ENCODE measurements at regions not wholly inside any gene's neighbourhood (a gene's known extent, or its start where the extent isn't known, plus 50 kb on each side); places are given as distances from the start of the nearest gene placed in this dataset.

DNA sequence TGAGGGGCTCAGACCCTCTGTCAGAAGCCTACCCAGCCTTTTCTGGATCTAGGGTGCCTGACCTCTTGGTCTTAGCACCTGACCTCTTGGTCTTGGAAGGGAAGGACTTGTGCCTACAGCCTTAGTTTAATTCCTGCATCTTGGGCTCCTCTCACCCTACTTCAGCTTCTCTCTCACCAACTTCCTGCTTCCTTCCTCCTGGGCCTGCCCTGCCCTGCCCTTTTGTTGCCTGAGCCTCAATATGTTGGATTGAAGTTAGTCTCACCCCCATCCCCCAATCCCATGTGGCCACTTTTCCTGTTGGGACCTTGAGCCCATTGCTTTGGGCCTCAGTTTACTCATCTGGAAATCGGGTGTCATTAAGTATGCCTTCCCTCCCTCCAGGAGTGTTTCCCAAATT lies 206.2 kb upstream of the SKOR2 start:
- DNase-seq: no peak

DNA sequence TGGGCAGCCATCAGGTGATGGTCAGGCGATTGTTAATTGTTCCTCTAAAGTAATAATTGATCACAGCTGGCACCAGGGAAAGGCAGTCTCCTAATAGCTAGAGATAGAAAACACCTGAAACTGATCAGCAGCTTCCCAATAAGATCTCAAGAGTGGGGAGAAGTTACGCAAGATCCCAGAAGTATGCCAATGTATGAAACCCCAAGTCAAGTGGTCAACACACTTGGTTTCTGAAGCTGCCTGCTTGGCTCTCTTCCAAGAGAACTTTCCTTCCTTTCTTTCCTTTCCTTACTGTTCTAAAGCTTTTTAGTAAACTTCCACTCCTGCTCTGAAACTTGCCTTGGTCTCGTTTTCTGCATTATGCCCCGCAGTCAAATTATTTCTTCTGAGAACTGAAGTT lies 201.6 kb upstream of the SKOR2 start:
- no peak for DNase-seq

- no peak for DNase-seq
Observed at GRCh38 chr18:47448956-47449355, 197.5 kb upstream of the SKOR2 start.

- DNase-seq: no peak
Observed at GRCh38 chr18:47441914-47442313, 190.5 kb upstream of the SKOR2 start.

GRCh38 chr18:47438001-47438400 lies 186.5 kb upstream of the SKOR2 start:
- no peak for DNase-seq

- no peak for DNase-seq
Observed at GRCh38 chr18:47436871-47437270, 185.4 kb upstream of the SKOR2 start.

DNA sequence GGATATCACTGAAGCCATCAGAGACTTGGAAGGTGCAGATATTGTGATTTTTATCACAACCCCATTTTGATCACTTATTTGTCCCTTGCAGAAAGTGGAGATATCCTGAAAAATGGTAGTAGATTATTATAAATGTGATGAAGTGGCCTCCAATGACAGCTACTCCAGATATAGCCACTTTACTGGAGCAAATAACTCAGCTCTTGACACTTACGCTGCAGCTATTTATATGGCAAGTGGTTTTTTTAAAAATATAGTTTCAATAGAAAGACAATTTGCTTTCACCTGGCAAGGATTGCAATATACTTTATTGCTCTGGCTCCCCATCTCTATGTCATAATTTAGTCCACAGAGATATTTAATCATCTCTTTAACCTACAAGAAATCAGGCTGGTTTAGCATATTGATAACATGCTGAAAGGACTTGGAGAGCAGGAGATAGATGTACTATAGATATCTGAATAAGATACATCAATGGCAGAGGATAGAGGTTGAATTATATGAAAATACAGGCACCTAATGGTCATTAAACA lies 182.8 kb upstream of the SKOR2 start:
- no peak for DNase-seq

DNA sequence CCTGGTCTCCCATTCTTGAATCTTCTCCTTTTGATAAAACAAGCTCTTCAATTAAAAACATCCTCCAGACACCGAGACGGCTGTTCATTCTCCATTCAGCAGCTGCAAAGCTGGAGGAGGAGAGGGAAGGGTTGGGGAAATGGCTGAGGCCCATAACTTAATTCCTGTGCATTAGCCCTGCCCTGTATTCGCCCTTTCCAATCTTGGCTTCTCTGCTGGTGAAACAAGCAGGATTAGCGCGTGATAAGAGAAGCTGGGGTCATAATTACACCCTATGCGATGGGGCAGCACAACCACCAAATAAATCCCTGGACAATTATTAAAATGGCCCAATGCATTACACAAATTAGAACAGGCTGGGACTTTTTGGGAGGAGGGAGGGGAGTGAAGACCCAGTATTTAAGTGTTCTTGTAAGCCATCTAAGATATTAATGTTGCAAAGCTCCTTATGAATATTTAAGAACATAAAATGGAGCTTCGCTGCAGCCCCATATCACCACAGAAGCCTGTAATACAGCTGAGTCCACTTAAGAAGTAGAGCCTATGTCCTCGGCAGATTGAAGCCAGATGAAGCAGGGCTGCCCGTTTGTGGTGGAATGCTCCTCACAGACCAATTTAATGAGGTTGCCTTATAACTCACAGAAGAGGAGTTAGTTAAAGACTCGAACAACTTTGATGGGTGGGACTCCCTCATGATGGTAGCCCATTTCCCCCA lies 176.6 kb upstream of the SKOR2 start:
- no peak for DNase-seq

DNA sequence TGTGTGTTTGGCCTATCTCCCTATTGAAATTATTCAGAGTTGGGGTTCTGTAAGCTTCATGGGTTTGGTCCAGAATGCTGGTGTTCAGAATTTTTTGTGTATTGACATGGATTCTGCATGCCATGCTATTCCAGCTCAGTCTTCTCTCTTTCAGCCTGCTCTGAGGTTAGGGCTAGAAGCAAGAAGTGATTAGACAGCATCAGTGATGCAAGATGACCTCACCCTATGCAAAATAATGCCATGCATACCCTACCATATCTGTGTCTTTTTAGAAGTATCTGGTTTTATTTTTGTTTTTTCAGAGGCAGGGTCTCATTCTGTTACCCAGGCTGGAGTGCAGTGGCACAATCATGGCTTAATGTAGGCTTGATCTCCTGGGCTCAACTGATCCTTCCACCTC lies 175.6 kb upstream of the SKOR2 start:
- no peak for DNase-seq

- no peak for DNase-seq
Observed at GRCh38 chr18:47425365-47425764, 173.9 kb upstream of the SKOR2 start.

GRCh38 chr18:47422524-47422923 lies 171.1 kb upstream of the SKOR2 start:
- no peak for DNase-seq

DNA sequence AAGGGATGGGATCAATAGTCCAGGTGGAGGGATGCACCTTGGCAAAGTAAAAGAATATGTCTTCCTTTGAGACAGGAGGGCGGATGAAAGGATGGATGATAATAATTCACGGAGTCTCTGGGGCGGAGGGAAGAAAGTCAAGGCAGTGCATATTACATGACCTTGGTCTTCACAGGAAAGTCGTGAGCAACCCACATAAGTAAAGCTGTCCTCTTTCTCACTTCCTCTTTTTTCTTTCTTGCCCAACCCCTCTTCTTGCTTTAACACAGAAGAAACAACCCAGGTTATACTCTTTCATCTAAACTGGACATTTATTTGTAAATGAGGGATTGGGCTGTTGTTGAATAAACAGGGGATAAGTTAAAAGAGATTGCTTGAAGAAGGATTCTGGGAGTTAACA lies 168.7 kb upstream of the SKOR2 start:
- DNase-seq: peak; percentile 4 to 18

- DNase-seq: no peak
Observed at GRCh38 chr18:47418746-47419145, 167.3 kb upstream of the SKOR2 start.

- no peak for DNase-seq
Observed at GRCh38 chr18:47417807-47418206, 166.3 kb upstream of the SKOR2 start.

- DNase-seq: no peak
Observed at GRCh38 chr18:47415881-47416280, 164.4 kb upstream of the SKOR2 start.

DNA sequence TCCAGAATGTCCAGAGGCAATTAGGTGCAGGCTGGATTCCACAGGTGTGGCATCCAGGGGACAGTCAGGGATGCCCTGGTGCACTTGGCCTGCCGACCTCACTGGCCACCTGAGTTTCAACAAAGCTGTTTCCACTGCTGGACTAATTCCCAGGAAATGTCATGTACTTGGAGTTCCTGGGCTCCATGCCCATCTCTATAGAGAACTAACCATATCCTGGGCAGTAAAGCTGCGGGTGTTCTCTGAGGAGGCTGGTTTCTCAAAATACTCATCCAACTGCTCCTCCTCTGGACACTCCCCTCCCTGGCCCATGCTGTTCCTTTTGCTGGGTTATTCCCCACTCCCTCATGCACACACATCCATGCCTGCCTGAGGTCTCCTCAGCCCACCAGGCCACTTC lies 161.9 kb upstream of the SKOR2 start:
- no peak for DNase-seq

- no peak for DNase-seq
Observed at GRCh38 chr18:47412924-47413323, 161.5 kb upstream of the SKOR2 start.

- no peak for DNase-seq
Observed at GRCh38 chr18:47411159-47411558, 159.7 kb upstream of the SKOR2 start.

DNA sequence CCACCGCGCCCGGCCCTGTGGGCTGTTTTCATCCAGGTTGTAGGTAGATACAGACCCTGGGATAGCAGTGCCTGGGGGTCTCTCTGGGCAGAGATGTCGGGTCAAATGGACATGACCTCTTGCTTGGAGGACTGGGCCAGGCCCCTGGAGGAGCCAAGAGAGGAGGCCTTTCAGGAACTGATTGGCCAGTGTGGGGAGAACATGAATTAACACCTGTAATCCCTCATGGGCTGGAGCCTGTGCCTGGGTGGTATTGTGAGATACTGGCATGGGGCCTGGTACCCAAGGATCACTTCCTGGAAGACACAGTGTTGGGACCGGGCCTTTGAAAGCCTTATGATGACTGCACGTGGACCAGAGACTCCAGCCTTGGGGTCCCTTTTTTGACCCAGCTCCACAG lies 158.7 kb upstream of the SKOR2 start:
- DNase-seq: no peak

- no peak for DNase-seq
Observed at GRCh38 chr18:47409519-47409918, 158.1 kb upstream of the SKOR2 start.

GRCh38 chr18:47407736-47408135 lies 156.3 kb upstream of the SKOR2 start:
- no peak for DNase-seq

DNA sequence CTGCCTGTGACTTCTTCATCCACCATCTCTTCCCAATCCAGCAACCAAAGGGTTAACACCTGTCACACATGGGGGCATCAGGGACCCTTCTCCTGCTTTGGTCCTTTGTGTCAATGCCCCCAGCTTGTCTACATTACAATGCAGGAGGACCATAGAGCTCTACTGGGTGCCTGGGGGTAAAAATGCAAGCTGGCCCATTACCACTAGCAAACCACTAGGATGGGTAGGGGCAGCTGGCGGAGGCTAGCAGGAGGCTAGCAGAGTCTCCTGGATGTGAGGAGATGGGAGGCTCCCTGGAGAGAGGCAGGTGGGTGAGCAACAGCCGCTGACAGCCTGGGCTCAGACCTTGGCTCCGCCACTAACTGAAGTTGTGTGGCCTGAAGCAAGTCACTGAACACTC lies 153.4 kb upstream of the SKOR2 start:
- DNase-seq: no peak

GRCh38 chr18:47403949-47404348 lies 152.5 kb upstream of the SKOR2 start:
- no peak for DNase-seq

GRCh38 chr18:47403317-47403716 lies 151.9 kb upstream of the SKOR2 start:
- no peak for DNase-seq

GRCh38 chr18:47399475-47399874 lies 148.0 kb upstream of the SKOR2 start:
- DNase-seq: no peak
